Trophoblast cell (in vitro differentiated cells and primary cell): ENCODE measurements at regions not wholly inside any gene's neighbourhood (a gene's known extent, or its start where the extent isn't known, plus 50 kb on each side); places are given as distances from the start of the nearest gene placed in this dataset.

Source experiments
- DNase-seq, 2 donors: peaks; one replicate each; pipeline ENCODE4 v3.0.0-alpha.2; 2016
- H2AFZ ChIP-seq: 2 replicates; pipeline ENCODE4 v1.6.1; 2013; ENCODE audit warnings: low read length, moderate library complexity, mild to moderate bottlenecking; ENCODE audit not compliant: insufficient read depth, poor library complexity
- H2AK5ac ChIP-seq: 2 replicates; pipeline ENCODE4 v1.6.1; 2013; ENCODE audit warnings: mild to moderate bottlenecking, low read length
- H2BK120ac ChIP-seq: 2 replicates; pipeline ENCODE4 v1.6.1; 2013; ENCODE audit warnings: low read length, mild to moderate bottlenecking, moderate library complexity; ENCODE audit not compliant: insufficient read depth, poor library complexity
- H2BK12ac ChIP-seq: 2 replicates; pipeline ENCODE4 v1.6.1; 2013; ENCODE audit warnings: mild to moderate bottlenecking, low read length, moderate library complexity
- H2BK5ac ChIP-seq: 2 replicates; pipeline ENCODE4 v1.6.1; 2013; ENCODE audit warnings: low read length, low read depth, moderate library complexity, mild to moderate bottlenecking; ENCODE audit not compliant: poor library complexity
- H3K14ac ChIP-seq: 2 replicates; pipeline ENCODE4 v1.6.1; 2013; ENCODE audit warnings: mild to moderate bottlenecking, low read length
- H3K18ac ChIP-seq: 2 replicates; pipeline ENCODE4 v1.6.1; 2013; ENCODE audit warnings: mild to moderate bottlenecking, low read length
- H3K23ac ChIP-seq: 2 replicates; pipeline ENCODE4 v1.6.1; 2013; ENCODE audit warnings: low read length
- H3K27ac ChIP-seq: 2 replicates; pipeline ENCODE4 v1.5.1; 2013; ENCODE audit warnings: low read depth, mild to moderate bottlenecking, inconsistent platforms, low read length, moderate library complexity
- H3K27me3 ChIP-seq: 2 replicates; pipeline ENCODE4 v1.6.1; 2013; ENCODE audit warnings: inconsistent platforms, mild to moderate bottlenecking, low read length, moderate library complexity; ENCODE audit not compliant: insufficient read depth
- H3K36me3 ChIP-seq, 2 experiments: 1 replicate in 1 of 2; 2 replicates in 1 of 2; pipeline ENCODE4 v1.6.1; 2013; ENCODE audit warnings: low read length in 2 of 2, mild to moderate bottlenecking in 2 of 2, moderate library complexity in 1 of 2; ENCODE audit not compliant: insufficient read depth in 2 of 2, control insufficient read depth in 1 of 2
- H3K4ac ChIP-seq: 2 replicates; pipeline ENCODE4 v1.6.1; 2013; ENCODE audit warnings: low read depth, mild to moderate bottlenecking, low read length, moderate library complexity
- H3K4me1 ChIP-seq, 2 experiments: 1 replicate in 1 of 2; 2 replicates in 1 of 2; pipeline ENCODE4 v1.6.1; 2013; ENCODE audit warnings: low read length in 2 of 2, mild to moderate bottlenecking in 2 of 2, moderate library complexity in 1 of 2; ENCODE audit not compliant: insufficient read depth in 2 of 2, control insufficient read depth in 1 of 2
- H3K4me2 ChIP-seq: 2 replicates; pipeline ENCODE4 v1.6.1; 2013; ENCODE audit warnings: inconsistent platforms, mild to moderate bottlenecking, low read length, moderate library complexity
- H3K4me3 ChIP-seq: 2 replicates; pipeline ENCODE4 v1.5.1; 2013; ENCODE audit warnings: mild to moderate bottlenecking, low read depth, low read length, inconsistent platforms
- H3K79me1 ChIP-seq: one replicate; pipeline ENCODE4 v1.6.1; 2013; ENCODE audit warnings: low read length
- H3K79me2 ChIP-seq: 2 replicates; pipeline ENCODE4 v1.6.1; 2013; ENCODE audit warnings: low read length, mild to moderate bottlenecking; ENCODE audit not compliant: control insufficient read depth, insufficient read depth, poor library complexity
- H3K9ac ChIP-seq: 2 replicates; pipeline ENCODE4 v1.6.1; 2013; ENCODE audit warnings: mild to moderate bottlenecking, low read length
- H3K9me3 ChIP-seq: 2 replicates; pipeline ENCODE4 v1.6.1; 2013; ENCODE audit warnings: low read depth, mild to moderate bottlenecking, control low read depth, inconsistent platforms, low read length; ENCODE audit not compliant: insufficient read depth
- H4K12ac ChIP-seq: 2 replicates; pipeline ENCODE4 v1.6.1; 2013; ENCODE audit warnings: low read depth, mild to moderate bottlenecking, low read length, moderate library complexity
- H4K8ac ChIP-seq: 2 replicates; pipeline ENCODE4 v1.6.1; 2013; ENCODE audit warnings: low read depth, mild to moderate bottlenecking, low read length, moderate library complexity
- H4K91ac ChIP-seq: one replicate; pipeline ENCODE4 v1.6.1; 2013; ENCODE audit warnings: low read depth, mild to moderate bottlenecking, low read length, moderate library complexity
- WGBS: extraction: QIAGEN DNeasy Blood & Tissue Kit; methylation state at CpG from one replicate; pipeline ENCODE4 v1.1.7; 2013; ENCODE audit warnings: missing lambda C conversion rate; ENCODE audit not compliant: insufficient read length, insufficient coverage; ENCODE audit errors: extremely low coverage; 5-methylcytosine and 5-hydroxymethylcytosine counted together

DNA sequence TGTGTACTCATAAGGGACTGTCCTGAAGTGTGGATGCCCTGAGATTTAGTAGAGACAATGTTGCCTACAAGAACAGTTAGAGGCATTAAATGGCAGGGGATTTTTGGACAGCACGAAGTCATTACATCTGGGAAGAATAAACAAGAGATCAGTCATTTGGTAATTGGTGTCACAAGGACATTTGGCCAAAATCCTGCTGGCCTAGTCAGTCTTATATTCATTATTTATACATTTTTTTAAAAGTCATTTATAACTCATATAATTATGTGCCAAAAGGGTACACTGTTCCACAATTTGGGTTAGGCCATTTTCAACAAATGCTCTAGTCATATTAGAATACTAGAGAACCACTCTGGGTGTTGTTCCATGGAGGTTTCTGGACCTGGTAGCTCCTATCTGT lies 104.7 kb downstream of the LRATD1 start:
- H3K4me1 ChIP-seq = no peaks in the 10 kb centered on the region
- H3K9ac ChIP-seq = no peak overlapping the region
- no peak overlapping the region for H2BK12ac ChIP-seq
- no peaks in the 10 kb centered on the region for H3K36me3 ChIP-seq
- H2BK120ac ChIP-seq = no peak overlapping the region
- H3K27me3 ChIP-seq = no peaks in the 10 kb centered on the region
- no peak overlapping the region for H3K14ac ChIP-seq
- H3K79me2 ChIP-seq = no peaks in the 10 kb centered on the region
- no peak for DNase-seq
- no peaks in the 10 kb centered on the region for H3K79me1 ChIP-seq
- no peak overlapping the region for H3K4ac ChIP-seq
- no peak overlapping the region for H2AFZ ChIP-seq
- H2BK5ac ChIP-seq = no peak overlapping the region
- H3K27ac ChIP-seq = no peak overlapping the region
- H4K8ac ChIP-seq = no peak overlapping the region
- no peak overlapping the region for H3K23ac ChIP-seq
- no peaks in the 10 kb centered on the region for H3K9me3 ChIP-seq
- WGBS = no CpG with 5 or more reads among the region's 1 CpG
- H3K4me3 ChIP-seq = no peak overlapping the region
- H2AK5ac ChIP-seq = no peak overlapping the region
- no peak overlapping the region for H4K12ac ChIP-seq
- no peak overlapping the region for H3K18ac ChIP-seq
- no peak overlapping the region for H3K4me2 ChIP-seq
- no peak overlapping the region for H4K91ac ChIP-seq

DNA sequence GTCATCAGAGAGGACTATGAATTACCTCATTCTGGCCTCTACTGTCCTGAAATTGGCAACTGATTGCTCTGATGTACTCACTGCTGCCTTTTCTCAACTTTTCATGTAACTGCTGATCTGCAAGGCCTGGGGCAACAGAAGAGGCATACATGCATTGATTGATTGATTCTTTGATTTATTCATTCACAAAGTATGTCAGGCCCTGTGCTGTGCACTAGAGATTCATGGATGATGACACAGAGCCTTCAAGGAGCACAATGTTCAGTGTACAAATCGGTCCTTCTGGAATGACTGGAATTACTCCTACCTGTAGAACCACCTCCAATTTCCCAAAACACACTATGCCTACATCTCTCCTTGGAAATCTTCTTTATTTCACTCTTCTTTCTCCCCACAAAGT lies 111.3 kb downstream of the LRATD1 start:
- H3K4me1 ChIP-seq = peaks cover 2 to 4% of the 10 kb centered on the region in 2 experiments
- H3K27me3 ChIP-seq = no peaks in the 10 kb centered on the region
- H2BK120ac ChIP-seq = no peak overlapping the region
- H2AK5ac ChIP-seq = no peak overlapping the region
- no peak overlapping the region for H2BK12ac ChIP-seq
- H4K12ac ChIP-seq = no peak overlapping the region
- H3K4me2 ChIP-seq = no peak overlapping the region
- no peaks in the 10 kb centered on the region for H3K36me3 ChIP-seq
- no peak overlapping the region for H3K18ac ChIP-seq
- no peak overlapping the region for H2BK5ac ChIP-seq
- no peak overlapping the region for H3K9ac ChIP-seq
- no peaks in the 10 kb centered on the region for H3K79me2 ChIP-seq
- no peak overlapping the region for H4K91ac ChIP-seq
- no CpG with 5 or more reads among the region's 1 CpG for WGBS
- no peak overlapping the region for H3K23ac ChIP-seq
- no peak overlapping the region for H3K14ac ChIP-seq
- H3K4ac ChIP-seq = no peak overlapping the region
- peak; percentile 58 to 79 for DNase-seq
- H4K8ac ChIP-seq = no peak overlapping the region
- H3K4me3 ChIP-seq = no peak overlapping the region
- H2AFZ ChIP-seq = no peak overlapping the region
- no peaks in the 10 kb centered on the region for H3K79me1 ChIP-seq
- H3K27ac ChIP-seq = no peak overlapping the region
- peaks cover 10% of the 10 kb centered on the region for H3K9me3 ChIP-seq

DNA sequence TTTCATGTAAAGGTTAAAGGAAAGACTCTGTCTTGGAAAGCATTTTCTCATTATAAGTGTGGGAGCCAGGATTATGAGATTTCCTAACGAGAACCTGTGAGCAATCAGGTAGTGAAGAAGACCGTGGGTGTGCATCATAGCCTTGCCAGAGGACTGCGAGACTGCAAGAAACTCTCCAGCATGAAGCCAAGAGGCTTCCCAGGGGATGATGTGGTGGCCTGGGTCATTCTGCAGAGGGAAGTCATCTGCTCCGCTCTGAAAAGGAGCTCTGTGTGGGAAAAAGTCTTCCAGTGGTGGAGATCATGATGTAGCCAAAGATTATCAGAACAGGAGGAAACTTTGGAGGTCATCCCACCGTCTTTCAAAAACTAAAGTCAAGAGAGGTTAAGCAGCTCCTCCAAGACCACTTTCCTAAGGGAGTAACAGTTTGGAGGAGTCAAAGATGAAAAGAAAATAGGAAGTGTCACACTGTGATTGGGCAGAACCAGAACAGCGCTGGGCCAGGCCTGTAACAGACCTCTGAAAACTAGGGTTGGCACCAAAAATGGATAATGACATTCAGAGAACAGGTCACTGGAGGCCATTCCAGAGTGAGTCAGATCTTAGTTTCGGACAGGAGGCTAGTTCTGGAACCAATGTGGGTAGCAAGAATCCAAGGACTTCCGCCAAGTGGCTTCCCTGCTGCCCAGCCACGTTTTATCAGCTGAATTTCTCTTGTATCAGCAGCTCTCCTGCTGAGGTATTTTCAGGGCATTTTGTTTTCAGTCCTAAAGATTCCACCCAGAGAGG lies 113.0 kb downstream of the LRATD1 start:
- Histone ChIP-seq H3K4me2 (no peak overlapping the region), H4K91ac (no peak overlapping the region), H3K4me3 (no peak overlapping the region), H2BK12ac (no peak overlapping the region), H2AK5ac (no peak overlapping the region), H3K27ac (no peak overlapping the region), H2BK120ac (no peak overlapping the region), H3K23ac (no peak overlapping the region), H3K14ac (no peak overlapping the region), H3K4me1 (peaks cover 2 to 4% of the 10 kb centered on the region in 2 experiments), H3K27me3 (no peaks in the 10 kb centered on the region), H3K18ac (no peak overlapping the region), H3K79me2 (no peaks in the 10 kb centered on the region), H4K8ac (no peak overlapping the region), H3K9ac (no peak overlapping the region), H3K79me1 (no peaks in the 10 kb centered on the region), H3K36me3 (no peaks in the 10 kb centered on the region), H3K4ac (no peak overlapping the region), H2AFZ (no peak overlapping the region), H4K12ac (no peak overlapping the region), H3K9me3 (peaks cover 10% of the 10 kb centered on the region), H2BK5ac (no peak overlapping the region)
- DNase-seq = peak; percentile 57 to 84
- no CpG with 5 or more reads among the region's 9 CpGs for WGBS

DNA sequence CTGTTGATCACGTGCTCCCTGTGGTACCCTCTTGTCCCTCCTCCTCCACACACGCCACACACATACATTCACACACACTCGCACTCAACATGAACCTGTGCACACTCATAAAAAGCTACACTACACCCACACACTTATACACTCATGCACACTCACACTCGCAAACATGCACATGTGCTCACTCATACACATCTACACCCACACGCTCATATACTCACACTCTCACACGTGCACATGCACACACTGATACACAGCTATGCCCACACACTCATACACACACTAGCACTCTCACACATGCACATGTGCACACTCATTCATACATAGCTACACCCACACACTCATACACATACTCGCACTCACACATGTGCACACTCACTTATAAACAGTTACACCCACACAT lies 113.6 kb downstream of the LRATD1 start:
- Histone ChIP-seq H2AFZ (no peak overlapping the region), H3K9ac (no peak overlapping the region), H2BK120ac (no peak overlapping the region), H2AK5ac (no peak overlapping the region), H3K79me1 (no peaks in the 10 kb centered on the region), H4K12ac (no peak overlapping the region), H3K4ac (no peak overlapping the region), H2BK5ac (no peak overlapping the region), H3K23ac (peak overlapping the region; percentile 23), H4K91ac (no peak overlapping the region), H3K4me2 (no peak overlapping the region), H3K79me2 (no peaks in the 10 kb centered on the region), H3K4me1 (peaks cover 2 to 4% of the 10 kb centered on the region in 2 experiments), H3K36me3 (no peaks in the 10 kb centered on the region), H3K27me3 (no peaks in the 10 kb centered on the region), H2BK12ac (no peak overlapping the region), H3K9me3 (peaks cover 10% of the 10 kb centered on the region), H3K27ac (no peak overlapping the region), H3K18ac (no peak overlapping the region), H4K8ac (no peak overlapping the region), H3K14ac (no peak overlapping the region), H3K4me3 (no peak overlapping the region)
- WGBS = 100% methylated on average over 3 of the region's 7 CpGs
- no peak for DNase-seq
